Stromal cell of bone marrow (primary cell): ENCODE measurements at regions not wholly inside any gene's neighbourhood (a gene's known extent, or its start where the extent isn't known, plus 50 kb on each side); places are given as distances from the start of the nearest gene placed in this dataset.

Experiments used
- DNase-seq: peaks from one replicate; pipeline ENCODE4 v3.0.0-alpha.2; 2012; ENCODE audit warnings: low read depth

DNA sequence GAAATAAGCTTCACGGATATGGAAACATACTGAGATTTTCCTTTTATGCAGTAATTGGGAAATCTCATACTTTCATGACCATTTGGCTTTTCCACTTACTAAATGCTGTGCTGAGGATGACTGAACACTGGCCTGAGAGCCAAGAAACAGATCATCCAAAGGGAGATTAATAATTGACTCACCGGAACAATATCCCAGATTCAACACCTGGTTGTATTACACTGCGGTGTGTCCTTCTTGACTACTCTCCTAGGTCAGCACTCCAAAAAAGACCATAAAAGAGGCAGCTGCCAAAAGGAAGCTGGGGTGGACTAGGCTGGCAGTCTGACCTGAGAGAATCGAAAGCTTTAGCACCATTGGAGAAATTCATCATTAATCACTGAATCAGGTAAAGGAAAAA, 469.1 kb downstream of the CBLN2 start:
- DNase-seq: no peak

DNA sequence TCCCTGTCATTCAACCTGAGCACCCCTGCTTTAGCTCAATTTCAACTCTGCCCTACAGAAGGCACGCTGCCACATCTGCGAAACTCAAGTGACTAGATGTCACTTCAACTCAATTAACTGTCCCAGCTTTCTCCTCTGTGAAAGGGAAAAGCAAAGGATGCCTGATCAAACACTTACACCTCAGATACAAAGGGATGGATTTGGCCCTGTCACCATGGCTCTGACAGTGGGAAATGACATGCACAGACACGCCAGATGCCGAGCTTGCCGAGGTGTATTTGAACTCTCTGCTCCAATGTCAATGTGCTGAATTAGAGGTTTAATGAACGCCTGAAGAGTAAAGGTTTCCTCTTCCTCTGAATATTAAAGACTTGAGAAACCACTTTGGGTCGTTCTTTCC, 481.1 kb downstream of the CBLN2 start:
- no peak for DNase-seq

DNA sequence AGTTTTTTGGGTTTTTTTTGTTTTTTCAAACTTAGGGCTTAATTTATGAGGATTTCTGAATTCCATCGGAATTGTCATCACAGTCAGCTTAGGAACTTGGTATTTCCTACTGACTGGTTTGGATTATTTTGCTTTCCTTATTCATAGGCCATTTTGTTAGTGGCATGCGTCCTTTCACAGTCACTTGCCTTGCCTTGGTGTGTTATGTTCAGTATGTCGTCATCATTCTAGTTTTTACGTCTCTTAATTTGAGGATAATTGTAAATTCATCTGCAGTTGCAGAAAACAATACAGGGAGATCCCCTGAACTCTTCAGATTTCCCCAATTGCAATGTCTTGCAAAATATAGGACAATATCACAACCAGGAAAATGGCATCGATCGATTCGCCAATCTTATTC, 485.3 kb downstream of the CBLN2 start:
- no peak for DNase-seq

DNA sequence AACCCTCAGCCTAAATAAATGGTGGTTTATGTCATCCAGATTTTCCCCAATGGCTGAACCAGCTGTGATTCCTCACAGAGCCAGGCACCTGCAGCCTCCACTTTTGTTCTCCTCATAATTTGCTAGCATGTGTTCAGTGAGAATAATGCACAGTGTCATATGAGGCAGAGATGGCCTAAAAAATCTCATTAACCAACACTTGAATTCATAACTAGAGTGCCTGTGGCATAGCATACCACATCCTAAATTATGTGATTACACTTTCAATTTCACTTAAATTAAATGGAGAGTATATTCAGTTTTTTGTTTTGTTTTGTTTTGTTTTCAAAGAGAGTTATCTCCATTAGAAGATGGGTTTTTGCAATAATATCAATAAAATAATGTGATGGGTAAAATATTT, 488.0 kb downstream of the CBLN2 start:
- no peak for DNase-seq

DNA sequence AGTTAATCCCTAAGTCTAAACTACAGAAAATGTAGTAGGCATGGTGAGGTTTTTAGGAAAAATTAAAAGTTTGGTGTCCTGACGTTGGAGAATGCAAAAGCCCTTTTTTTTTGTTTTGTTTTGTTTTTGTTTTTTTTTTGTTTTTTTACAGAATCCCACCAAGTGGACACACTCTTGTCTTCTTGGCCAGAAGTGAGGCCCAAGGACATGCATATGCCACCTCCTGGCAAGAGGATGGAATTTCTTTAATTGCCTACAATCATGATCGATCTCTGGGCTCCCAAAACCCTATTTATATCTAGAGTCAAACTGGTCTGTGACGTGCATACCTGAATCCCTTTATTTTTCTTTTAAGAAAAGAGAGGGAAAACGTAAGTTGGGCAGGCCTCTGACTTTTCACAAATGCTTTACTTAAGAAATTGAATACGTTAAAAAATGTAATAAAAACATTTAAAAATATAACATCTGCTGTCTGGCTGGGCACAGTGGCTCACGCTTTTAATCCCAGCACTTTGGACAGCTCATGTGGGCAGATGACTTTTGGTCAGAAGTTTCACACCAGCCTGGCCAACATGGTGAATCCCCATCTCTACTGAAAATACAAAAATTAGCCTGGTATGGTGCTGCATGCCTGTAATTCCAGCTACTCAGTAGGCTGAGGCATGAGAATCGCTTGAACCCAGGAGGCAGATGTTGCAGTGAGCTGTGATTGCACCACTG, 502.7 kb downstream of the CBLN2 start:
- no peak for DNase-seq

DNA sequence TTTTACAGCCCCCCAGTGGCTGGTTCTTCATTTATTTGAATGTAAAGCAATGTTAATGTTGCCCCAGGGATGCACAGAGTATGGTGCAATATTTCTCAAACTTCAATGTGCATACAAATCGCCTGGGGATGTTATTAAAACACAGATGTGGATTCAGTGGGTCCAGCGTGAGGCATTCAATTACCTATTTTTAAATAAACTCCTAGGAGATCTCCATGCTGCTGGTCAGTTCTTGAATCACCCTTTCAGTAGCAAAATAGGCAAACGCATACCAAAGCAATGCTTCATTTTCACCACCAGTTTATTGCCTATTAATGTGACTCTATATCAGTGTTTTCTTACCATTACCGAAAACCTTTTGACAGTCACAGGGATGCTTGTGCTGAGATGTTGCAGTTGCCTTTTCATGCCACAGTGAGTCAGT, 530.7 kb downstream of the CBLN2 start:
- peak; percentile 12 for DNase-seq

DNA sequence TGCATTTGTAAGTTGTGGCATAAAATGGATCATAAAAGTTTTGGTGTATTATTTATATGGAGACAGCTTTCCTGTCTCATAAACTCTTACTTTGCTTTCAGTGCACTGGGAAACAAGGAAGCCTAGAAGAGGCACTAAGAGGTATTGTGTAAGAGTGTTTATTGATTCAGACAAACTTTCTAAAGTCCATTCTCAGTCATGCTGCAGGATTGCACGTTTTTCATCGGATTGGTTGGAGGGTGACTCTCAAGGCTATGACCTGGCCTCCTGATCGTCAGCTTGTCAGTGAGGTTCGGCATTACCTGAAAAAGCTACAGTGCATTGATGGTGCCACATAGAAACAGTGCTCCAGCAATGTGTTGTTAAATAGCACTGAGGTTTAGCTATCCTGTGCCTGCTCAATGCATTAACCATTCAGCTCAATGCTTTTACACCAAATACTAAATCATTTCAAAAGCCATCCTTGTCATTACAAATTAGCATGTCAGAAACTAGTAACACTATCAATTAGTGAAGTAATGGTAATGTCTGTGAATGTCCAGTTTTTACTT, 545.5 kb downstream of the CBLN2 start:
- DNase-seq: no peak

DNA sequence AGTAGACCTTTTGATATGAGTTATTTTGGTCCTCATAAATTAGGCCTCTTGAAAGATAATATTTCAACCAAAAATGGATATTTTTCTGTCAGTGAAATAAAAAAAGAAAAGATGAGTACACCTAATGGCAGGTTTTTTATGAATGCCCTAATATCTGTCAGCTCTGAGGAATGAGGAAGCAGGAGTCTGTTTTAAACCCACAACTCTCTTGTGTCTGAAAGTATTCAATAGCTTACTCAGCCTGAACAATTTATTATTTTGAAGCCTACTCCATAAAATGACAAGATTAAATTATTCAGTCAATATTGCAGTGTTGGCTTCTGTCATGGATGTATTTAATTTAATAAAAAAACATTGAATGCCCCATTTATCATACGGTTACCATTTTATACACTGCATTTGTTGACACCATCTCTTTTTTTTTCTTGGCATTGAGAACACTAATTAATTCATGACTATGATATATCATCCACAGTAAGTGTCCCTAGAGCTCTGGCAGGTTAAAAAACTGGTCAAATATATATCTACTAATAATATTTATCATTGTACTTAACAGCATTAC, 548.2 kb downstream of the CBLN2 start:
- DNase-seq: no peak

DNA sequence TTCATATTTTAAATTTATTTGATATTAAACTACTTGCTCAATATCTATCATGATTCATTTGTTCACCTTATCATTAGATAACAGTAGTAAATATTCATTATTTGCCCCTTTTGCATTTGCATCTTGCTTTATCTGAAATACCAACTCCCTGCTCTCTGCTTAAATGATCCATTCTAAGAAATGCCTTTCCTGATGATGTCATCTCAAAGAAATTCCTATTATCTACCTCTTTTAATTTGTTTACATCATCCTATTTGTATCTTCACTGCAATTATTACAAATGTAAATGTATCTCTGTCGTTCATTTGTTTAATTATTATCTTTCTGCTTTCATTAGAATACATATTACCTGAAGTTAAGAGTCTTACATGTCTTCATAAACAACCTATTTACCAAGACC, 549.9 kb downstream of the CBLN2 start:
- DNase-seq: no peak

DNA sequence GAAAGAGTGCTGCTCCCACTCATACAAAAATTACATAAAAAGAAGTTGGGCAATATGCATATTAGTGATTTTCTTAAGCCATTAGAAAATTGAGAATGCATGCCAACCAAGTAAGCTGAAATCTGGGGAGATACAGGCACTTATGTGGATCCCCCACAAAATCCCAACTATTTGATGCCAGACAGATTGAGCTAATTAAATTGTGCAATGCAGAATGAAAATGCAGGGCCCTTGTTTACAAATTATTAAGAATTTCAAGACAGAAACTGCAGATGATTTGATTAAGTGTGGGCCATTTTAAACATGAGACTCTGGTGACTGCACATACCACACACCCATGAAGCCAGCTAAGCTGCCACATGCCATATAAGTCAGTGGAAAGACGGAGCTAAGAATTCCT, 554.5 kb downstream of the CBLN2 start:
- DNase-seq: no peak

DNA sequence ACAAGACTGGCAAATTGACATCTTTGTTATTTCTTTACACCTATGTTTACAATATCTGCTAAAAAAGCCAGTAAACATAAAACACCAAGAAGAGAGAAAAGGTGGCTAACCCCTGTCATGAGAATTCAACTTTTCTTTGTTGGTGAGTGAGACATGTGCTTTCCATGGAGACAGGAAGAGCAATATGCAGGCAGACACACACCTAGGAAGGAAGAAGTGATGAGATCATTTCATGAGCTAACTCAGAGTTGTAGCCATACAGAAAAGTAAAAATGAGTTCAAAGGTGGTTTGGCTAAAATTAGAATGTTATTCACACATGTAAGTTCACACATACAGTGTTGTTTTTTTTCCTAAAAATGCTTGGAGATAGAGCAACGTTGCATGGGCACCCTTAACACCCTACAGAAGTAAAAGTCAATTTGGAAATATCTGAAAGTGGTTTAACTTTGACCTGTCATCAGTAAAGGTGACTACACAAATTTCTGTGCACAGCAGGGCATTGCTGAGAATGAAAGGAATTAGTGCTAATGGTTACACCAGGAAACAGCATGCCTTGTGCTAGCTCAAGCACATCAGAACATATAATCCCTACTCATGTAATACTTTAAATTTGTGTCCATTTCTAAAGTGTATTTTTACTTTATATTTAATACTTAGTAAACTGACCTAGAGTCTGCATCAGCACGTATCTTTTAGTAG, 557.6 kb downstream of the CBLN2 start:
- DNase-seq: no peak

DNA sequence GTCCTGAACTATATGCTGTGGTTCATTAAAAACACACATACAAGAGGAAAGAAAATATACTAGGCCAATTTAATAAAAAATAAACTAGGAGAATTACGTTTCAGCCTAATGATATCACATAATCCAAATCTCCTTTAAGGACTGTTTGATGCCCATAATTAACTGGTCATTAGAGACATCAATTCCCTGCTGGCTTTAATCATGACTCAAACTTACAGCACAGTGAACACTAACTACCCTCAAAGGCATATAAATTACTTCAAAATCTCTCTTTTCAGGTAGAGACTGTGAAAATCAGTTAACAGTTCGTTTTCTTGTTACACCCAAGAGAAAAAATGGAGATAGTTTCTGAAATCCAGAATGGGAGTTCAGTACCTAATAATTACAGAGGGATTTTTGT, 567.4 kb downstream of the CBLN2 start:
- DNase-seq: no peak

DNA sequence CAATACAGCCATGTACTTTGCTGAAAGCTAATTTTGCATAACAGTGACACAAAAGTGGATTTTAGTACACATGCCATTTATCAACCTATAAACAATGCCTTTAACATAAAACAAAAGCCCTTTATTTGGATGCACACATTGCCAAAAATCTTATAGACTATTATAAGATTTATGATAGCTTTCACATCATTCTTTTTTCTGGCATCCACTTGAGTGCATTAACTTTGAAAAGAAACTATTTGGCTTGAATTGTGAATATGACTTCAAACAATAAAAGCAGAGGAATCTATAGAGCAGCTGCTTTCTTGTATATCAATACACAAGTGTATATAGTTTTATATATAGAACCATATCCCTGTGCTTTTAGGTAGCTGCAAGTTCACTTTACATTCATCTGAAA, 577.4 kb downstream of the CBLN2 start:
- no peak for DNase-seq

DNA sequence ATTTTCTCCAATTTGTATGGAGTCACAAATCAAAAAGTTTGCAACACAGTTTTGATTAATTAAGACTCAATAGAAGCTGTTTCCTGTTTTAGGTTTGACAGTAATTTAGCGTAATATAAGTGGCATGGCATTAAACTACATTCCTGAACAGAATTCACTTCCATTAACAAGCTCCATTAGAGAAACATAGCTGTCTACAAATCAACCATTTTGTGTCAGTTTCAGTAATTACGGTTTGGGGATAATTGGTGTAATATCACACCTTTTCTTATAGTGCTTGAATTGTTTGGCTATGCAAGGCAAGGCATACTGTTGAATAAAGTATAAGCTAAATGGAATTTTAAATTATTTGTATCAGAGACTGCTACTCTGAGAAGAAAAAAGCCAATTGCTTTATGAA, 585.5 kb downstream of the CBLN2 start:
- DNase-seq: no peak

DNA sequence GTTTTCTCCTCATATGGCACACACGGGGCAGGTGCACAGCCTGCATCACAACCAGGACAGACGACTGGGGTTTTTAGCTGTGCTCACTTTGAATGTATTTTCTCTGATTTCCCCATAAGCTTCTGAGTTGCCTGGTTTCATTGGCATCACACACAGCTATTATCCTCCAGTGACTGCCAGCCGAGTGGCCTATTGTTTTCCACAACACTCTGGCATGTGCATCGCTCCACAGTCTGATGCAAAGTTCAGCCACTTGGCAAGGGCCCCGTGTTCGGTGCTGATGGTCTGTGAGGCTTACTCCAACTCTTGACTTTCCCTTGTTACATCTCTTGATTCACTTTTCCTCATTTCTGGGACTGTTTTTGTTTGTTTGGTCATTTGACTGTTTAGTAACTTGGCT, 593.1 kb downstream of the CBLN2 start:
- no peak for DNase-seq

DNA sequence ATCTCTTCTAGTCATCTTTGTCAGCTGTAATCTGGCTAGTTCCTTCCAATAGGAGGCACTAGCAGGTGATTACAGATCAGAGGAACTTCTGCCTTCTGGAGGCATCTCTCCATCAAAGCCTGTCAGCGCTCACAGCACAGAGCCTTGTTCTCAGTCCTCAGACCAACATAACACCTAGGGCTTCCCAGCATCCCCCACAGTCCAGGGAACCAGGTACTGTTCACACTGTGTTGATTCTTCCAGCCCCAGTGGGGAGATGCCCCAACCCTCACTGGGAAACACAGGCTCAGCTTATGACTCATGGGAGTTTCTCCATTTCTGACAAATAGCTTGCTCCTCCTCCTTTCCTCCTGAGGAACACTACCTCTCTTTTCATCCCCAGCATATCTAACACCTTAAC, 601.7 kb downstream of the CBLN2 start:
- DNase-seq: no peak

DNA sequence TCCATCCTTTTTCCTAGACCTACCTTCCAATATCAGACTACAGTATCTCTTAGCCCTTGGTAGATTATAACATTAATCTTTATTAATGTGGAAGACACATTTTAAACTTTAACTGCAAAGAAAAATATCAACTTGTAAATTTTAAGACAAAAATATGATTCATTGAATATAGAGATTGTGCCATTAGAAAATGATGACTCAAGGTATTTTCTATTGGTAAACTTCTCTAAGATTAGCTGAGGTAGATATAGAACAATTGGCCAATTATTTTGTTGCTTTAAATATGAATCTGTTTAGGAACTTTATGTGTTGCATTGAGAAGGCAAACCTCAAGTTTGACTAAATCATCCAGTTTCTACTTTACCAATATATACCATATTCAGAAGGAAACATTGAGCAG, 604.7 kb downstream of the CBLN2 start:
- no peak for DNase-seq

DNA sequence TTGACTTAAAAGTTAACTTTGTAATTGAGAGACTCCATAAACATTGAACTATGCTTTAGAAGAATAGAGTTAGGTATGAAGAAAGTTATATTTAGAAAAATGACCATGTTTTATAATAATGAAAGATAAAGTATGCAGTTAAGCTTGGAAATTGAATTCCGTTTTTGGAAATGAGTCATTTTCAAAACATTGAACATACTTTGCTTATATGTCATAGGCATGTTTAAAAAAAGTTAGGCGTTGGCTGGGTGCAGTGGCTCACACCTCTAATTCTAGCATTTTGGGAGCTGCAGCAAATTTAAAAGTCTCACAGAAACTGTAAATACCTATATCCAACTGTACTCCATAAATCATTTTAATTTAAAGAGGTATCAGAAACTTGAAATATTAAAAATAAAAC, 607.4 kb downstream of the CBLN2 start:
- no peak for DNase-seq

DNA sequence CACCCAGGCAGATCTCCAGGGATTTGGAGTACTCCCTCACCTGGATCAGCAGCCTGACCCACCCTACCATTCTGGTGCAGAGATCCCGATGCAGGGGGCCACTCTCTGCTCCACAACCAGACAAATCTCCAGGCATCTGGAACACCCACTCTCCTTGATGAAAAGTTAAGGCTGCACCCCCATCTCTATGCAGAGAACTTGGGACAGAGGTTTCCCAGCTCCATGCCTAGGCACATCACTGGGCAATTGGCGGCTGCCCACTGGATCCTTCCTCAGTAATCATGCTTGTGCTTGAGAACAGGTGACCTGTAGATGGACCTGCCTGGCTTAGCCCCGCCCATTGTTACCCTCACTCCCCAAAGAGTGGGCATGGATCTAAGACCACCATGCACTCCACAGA, 624.9 kb downstream of the CBLN2 start:
- no peak for DNase-seq

DNA sequence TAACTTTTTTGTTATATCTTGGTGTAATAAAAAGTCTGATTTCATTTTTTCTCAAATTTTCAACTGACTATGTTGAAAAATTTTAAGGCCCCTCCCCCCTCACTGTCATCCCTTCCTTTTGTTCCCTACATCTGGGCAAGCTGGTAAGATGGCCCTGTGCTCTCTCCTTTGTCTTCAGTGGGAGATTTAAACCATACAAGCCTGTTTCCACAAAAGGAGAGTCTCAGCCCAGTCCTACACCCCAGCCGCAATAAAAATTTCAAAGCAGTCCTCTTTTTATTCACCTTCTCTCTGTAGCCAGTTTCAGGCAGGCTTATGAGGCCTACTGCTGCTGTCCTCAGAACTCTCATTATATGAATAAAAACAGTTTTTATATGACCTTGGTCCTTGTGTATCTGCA, 630.5 kb downstream of the CBLN2 start:
- DNase-seq: no peak

DNA sequence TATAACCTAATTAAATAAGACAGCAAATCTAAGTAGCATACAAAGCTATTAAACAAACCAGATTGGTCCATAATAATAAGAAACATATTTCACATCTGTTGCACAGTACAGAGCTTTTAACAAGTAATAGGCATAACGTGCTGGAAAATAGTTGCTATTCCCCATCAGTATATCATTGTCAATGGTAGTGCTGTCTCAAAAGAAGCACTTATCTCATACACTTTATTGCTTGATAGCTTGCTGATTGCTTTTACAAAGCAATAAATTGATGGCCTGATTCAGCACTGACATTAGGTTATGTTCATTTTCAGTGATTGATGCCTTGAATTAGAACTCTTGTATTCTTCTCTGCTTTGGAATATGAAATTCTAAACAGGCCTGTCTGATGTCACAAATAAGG, 641.7 kb downstream of the CBLN2 start:
- no peak for DNase-seq

DNA sequence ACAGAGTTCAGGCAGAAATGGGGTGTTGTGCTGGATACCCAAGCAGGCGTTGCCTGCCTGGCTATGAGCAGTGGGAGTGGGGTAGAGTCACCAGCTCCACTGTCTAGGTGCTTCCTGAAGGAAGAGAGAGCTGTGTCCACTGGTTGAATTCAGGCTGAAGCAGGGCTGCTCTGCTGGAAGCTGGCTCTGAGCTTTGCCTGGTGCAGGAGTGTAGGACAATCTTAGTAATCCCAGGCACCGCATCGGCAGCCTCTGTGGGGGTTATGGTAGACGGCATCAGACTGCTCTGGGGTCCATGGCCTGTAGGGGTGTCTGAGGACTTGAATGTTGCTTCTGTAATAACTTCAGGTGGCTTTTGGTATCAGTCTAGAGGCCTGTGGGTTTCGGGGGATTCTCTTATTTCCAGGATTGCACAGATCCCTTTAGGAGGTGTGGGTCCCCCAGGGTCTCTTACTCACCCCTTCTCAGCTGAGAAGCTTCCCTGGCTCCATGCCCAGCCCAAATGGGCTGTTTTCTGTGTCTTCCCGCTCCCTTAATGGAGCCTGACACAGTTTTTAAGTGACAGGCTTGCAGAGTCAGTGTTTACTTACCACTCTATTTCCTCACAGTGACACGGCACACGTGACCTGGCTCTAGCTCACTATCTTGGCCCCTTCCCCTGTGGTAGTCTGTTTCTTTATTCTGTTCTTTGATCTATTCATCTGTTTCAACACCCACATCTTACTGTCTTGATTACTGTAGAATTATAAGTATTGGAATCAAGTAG, 644.3 kb downstream of the CBLN2 start:
- DNase-seq: no peak

DNA sequence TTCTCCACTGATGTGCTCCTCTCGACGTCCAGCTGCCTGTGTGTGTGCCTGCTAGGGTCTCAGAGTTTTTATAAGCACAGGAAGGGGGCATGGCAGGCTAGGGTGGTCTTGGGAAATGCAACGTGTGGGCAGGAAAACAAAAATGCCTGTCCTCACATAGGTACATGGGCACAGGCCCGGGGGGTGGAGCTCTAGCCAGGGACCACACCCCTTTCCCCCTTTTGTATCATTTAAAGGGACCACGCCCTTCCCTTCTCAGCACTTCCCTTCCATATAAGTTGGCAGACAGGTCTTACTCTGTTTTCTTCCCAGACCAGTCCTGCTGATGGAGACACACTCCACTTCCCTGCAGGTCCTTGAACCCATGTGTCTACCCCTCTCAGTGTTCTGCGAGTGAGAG, 645.0 kb downstream of the CBLN2 start:
- DNase-seq: no peak
